Right lobe of liver (tissue), 6 donors: ENCODE measurements at regions not wholly inside any gene's neighbourhood (a gene's known extent, or its start where the extent isn't known, plus 50 kb on each side); places are given as distances from the start of the nearest gene placed in this dataset.

Experiments used
- ATAC-seq, 4 donors: fragments of 200-7000 bp; cut with Tn5 transposase; one replicate each; pipeline ENCODE4 v1.9.1; 2020; ENCODE audit warnings: mild to moderate bottlenecking in 4 of 4, moderate library complexity in 4 of 4
- DNase-seq, 3 donors: peaks; one replicate each; pipeline ENCODE4 v3.0.0-alpha.2; 2020
- H3K27ac ChIP-seq, 3 donors: fragments of 200-600 bp; one replicate each; pipeline ENCODE4 v1.8.0; 2022
- H3K27me3 ChIP-seq, 2 donors: fragments of 200-600 bp; one replicate each; pipeline ENCODE4 v1.8.0; 2022
- H3K36me3 ChIP-seq, 4 donors: fragments of 200-600 bp; sonication (generic) in 1 of 4; one replicate each; pipeline versions ENCODE4 v1.5.1 to v1.8.0; 2017 to 2022; ENCODE audit warnings: control low read depth in 1 of 4
- H3K4me1 ChIP-seq, 4 donors: fragments of 200-600 bp; sonication (generic) in 1 of 4; one replicate each; pipeline versions ENCODE4 v1.5.1 to v1.8.0; 2017 to 2022; ENCODE audit warnings: control low read depth in 1 of 4
- H3K4me3 ChIP-seq, 3 donors: fragments of 200-600 bp; one replicate each; pipeline ENCODE4 v1.8.0; 2022
- H3K9me3 ChIP-seq, 4 donors: fragments of 200-600 bp; sonication (generic) in 1 of 4; one replicate each; pipeline versions ENCODE4 v1.5.1 to v1.8.0; 2017 to 2022; ENCODE audit warnings: control low read depth in 1 of 4
- CTCF ChIP-seq, 4 donors: fragments of 200-600 bp in 3 of 4; fragments of 450-650 bp in 1 of 4; IDR thresholded peaks; one replicate each; pipeline versions ENCODE4 v1.5.1 to v1.8.0; 2016 to 2022; ENCODE audit warnings: antibody characterized with exemption in 4 of 4, mild to moderate bottlenecking in 2 of 4
- POLR2A ChIP-seq: fragments of 450-650 bp; IDR thresholded peaks from one replicate; pipeline ENCODE4 v1.6.1; 2017; ENCODE audit warnings: antibody characterized with exemption, mild to moderate bottlenecking
- WGBS: methylation state at CpG from one replicate; pipeline ENCODE4 v1.1.6; 2018; ENCODE audit warnings: low coverage, low lambda C conversion rate; ENCODE audit not compliant: insufficient coverage; ENCODE audit errors: missing lambda C conversion rate; 5-methylcytosine and 5-hydroxymethylcytosine counted together
- intact Hi-C, 2 donors: fragments of 100-400 bp; cut with DNase I; formaldehyde crosslinking; loops; one replicate each; pipeline versions ENCODE4 v1.11.2 to v1.14.1; 2022
- donor health status: DM: no; HTN: yes; CAD: no.
- donor health status: DM: no; HTN: no; CAD: no.
- donor health status: DM: no; HTN: no; CAD: no.
- donor health status: DM: no; HTN: yes; CAD: no.
- donor health status: DM: no; HTN: yes; CAD: no.

GRCh38 chr5:28408651-28409050, 1370.3 kb upstream of the CDH9 start:
- H3K9me3 ChIP-seq = no peaks in the 10 kb centered on the region
- ATAC-seq = no peak
- no peak overlapping the region for H3K4me3 ChIP-seq
- no peak overlapping the region for H3K27ac ChIP-seq
- DNase-seq = no peak
- intact Hi-C loops = no loop called here
- H3K36me3 ChIP-seq = no peaks in the 10 kb centered on the region
- no peak for TF ChIP-seq CTCF (IDR thresholded peaks at IDR 0.05)
- no peak for TF ChIP-seq POLR2A
- H3K27me3 ChIP-seq = no peaks in the 10 kb centered on the region
- H3K4me1 ChIP-seq = no peaks in the 10 kb centered on the region

- no peak overlapping the region for H3K4me3 ChIP-seq
- H3K4me1 ChIP-seq = no peaks in the 10 kb centered on the region
- DNase-seq = no peak
- no peak overlapping the region for H3K27ac ChIP-seq
- no peaks in the 10 kb centered on the region for H3K36me3 ChIP-seq
- H3K9me3 ChIP-seq = no peaks in the 10 kb centered on the region
- H3K27me3 ChIP-seq = no peaks in the 10 kb centered on the region
- intact Hi-C loops = no loop called here
- TF ChIP-seq POLR2A (no peak), CTCF (IDR thresholded peaks at IDR 0.05) (no peak)
- no peak for ATAC-seq
- WGBS = 29% methylated on average over 3 of the region's 3 CpGs
Measured at GRCh38 chr5:28408186-28408585, 1369.8 kb upstream of the CDH9 start.

- Histone ChIP-seq H3K27ac (no peak overlapping the region), H3K4me3 (no peak overlapping the region), H3K36me3 (no peaks in the 10 kb centered on the region), H3K27me3 (no peaks in the 10 kb centered on the region), H3K4me1 (no peaks in the 10 kb centered on the region), H3K9me3 (no peaks in the 10 kb centered on the region)
- intact Hi-C loops = no loop called here
- ATAC-seq (peak in 1 of 4 donors; percentile 24), DNase-seq (no peak)
- TF ChIP-seq CTCF (IDR thresholded peaks at IDR 0.05) = no peak
- TF ChIP-seq POLR2A = no peak
- WGBS = 80% methylated on average over 4 of the region's 35 CpGs
Measured at GRCh38 chr5:28404363-28405071, 1366.1 kb upstream of the CDH9 start.

- intact Hi-C loops = no loop called here
Measured at GRCh38 chr5:28403846-28404245, 1365.5 kb upstream of the CDH9 start.

More at GRCh38 chr5:28403846-28404245, 1365.5 kb upstream of the CDH9 start:
- WGBS = 51% methylated on average over 5 of the region's 5 CpGs
- Histone ChIP-seq H3K4me3 (no peak overlapping the region), H3K4me1 (no peaks in the 10 kb centered on the region), H3K9me3 (no peaks in the 10 kb centered on the region), H3K36me3 (no peaks in the 10 kb centered on the region), H3K27ac (no peak overlapping the region), H3K27me3 (no peaks in the 10 kb centered on the region)
- TF ChIP-seq POLR2A = no peak
- no peak for TF ChIP-seq CTCF (IDR thresholded peaks at IDR 0.05)
- no peak for DNase-seq
- no peak for ATAC-seq
